Limb (tissue), 2 donors: ENCODE measurements at regions not wholly inside any gene's neighbourhood (a gene's known extent, or its start where the extent isn't known, plus 50 kb on each side); places are given as distances from the start of the nearest gene placed in this dataset.
"Not testable (repeated sequence)": the region's sequence is repeated elsewhere in the genome, so short reads cannot be mapped to it uniquely, and the experiment has no call there.

ENCODE experiments used
- DNase-seq, 2 donors: peaks; one replicate each; pipeline ENCODE4 v3.0.0-alpha.2; 2016; ENCODE audit errors: extremely low spot score in 2 of 2

DNA sequence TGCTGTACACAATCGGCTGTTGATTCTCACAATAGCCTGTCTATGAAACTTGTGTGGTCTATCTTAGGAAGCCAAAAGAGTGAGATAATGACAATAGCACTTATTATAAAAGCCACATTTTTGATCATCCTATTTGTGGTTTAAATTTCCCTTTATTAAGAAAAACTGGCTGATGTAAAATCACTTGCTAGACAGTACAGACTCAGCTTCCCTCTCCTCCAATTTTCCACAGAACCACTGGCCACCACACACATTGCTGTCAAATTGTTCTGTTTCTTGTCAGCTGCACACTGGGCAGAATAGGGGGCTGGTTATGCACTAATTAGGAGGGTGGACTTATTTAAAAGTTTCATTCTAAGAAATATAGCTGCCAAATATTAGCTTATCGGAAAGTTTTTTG lies 425.9 kb downstream of the EPHA3 start:
- no peak for DNase-seq

DNA sequence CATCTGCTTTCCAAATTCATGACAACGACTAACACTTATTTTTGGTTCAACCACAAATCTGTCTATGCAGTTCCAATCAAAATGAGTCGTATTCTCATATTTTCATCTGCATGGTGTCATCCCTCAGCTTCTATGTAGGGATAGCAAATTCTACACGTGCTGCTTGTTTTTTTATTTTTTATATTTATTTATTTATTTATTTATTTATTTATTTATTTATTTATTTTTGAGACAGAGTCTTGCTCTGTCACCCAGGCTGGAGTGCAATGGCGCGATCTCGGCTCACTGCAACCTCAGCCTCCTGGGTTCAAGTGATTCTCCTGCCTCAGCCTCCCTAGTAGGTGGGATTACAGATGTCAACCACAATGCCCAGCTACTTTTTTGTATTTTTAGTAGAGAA lies 447.2 kb downstream of the EPHA3 start:
- not testable (repeated sequence) for DNase-seq

DNA sequence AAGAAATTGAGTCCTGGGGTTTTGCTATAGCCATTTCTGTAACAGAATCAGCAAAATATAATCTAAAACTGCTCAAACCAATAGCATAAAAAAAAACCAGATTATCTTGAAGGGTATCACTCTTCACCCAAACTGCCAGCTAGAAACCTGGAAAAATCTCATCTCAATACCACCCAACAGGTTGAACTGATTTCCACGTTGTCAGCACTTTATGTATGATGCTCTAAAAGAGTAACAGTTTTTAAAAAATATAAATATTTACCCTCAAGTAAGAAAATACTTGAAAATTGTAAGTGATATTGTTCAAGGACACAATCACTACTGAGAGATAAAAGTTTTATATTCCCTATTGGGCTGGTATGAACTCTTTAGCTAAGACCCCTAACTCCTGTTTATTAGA lies 451.3 kb downstream of the EPHA3 start:
- no peak for DNase-seq

- DNase-seq = no peak
Observed at GRCh38 chr3:89560568-89560967, 453.1 kb downstream of the EPHA3 start.

GRCh38 chr3:89562373-89562772 lies 455.0 kb downstream of the EPHA3 start:
- no peak for DNase-seq

DNA sequence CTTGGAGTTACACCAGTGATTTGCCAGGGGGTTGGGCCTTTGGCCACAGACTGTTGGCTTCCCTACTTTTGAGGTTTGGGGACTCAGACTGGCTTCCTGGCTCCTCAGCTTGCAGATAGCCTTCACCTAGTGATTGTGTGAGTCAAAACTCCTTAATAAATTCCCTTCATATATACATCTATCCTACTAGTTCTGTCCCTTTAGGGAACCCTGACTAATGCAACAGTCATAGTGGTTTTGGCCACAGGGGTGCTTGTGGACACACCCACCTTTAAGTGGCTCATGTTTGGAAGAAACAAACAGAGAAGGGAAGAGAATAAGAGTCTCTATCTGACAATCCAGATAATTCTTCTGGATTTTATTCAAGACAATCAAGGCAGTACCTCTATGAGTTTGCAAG lies 457.7 kb downstream of the EPHA3 start:
- no peak for DNase-seq

- DNase-seq = no peak
Observed at GRCh38 chr3:89570465-89570864, 463.0 kb downstream of the EPHA3 start.

DNA sequence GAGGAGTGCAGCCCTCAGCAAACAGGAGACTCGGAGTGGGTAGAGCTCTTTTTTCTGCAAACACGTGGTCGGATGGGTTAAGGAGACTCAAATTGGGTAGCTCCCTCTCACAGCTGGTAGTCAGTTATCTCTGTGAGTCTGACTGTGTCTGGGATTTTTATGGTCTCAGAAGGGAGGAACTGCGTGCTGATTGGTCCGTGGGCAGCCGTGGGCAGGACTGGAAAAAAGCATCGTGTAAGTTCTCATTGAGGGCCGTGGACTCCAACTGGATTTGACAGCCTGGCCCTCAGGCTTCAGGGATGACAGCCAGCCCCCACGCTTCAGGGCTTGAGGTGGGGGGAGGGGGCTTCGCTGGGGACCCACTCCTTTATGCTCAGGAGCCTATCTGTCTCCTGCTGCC lies 463.9 kb downstream of the EPHA3 start:
- no peak for DNase-seq

DNA sequence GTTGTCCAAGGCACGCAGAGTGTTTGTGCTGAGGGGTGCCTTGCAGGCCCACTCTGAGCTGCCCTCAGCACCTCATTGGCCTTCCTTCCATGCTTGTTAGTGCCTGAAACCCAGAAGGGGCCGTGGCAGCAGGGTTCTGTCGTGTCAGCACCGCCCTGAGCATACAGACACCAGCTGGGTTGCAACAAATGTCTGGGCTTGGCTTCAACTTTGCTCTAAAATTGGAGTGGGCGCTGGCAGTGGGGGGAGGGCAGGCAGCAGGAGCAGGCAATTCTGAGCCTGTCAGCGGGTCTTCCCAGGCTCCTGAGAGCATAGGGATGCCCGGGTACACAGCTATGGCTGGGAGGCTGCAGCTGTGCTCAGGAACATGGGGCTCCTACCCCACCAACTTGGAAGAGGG lies 464.3 kb downstream of the EPHA3 start:
- DNase-seq = no peak

DNA sequence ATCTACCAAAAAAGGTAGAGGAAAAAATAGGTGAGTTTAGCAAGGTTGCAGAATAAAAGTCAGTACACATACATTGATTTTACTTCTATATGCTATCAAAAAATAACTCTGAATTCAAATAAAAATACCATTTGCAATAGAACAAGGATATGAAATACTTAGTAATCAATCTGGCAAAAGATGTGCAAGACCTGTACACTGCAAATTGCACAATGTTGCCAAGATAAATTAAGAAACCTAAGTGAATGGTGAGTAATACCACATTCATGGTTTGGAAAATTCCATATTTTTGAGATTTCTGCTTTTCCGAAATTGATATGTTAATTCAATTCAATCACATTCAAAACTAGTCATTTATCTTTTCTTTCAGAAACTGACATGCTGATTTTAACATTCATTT lies 464.8 kb downstream of the EPHA3 start:
- no peak for DNase-seq

DNA sequence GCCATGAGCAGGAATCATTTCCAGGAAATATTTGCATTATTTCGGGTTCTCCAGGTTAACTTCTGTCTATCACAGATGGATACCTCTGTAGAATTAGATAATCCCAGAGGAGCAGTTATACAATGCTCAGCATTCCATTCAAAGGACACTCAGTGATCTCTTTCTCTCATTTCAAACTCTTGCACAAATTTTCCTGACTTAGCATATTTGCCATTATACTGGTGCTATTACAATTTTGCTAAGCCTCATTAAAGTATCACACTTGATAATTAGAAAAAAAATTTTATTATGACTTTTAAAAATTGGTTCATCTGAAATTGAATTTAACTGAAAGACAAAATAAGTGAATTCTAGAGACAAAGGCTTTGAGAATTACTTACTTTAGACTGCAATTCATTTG lies 469.0 kb downstream of the EPHA3 start:
- DNase-seq = no peak

- DNase-seq = no peak
Observed at GRCh38 chr3:89577637-89578530, 470.5 kb downstream of the EPHA3 start.

DNA sequence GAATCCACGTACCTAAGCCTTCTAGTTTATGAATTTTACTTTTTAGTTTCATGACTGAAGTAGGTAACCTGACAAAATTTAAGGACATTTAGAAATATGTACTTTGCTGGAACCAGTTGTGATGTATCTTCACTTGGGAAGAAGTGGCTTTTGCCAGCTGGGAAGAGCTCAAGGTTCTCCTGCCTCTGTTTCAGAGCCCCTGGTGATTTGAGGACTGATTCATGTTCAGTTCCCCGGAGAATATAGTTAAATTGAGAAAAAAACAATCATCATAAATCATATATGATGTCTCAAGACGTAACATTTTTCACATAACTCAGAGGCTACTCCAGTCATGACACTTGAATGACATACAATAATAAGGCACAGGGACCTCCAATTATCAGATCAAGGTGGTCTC lies 473.4 kb downstream of the EPHA3 start:
- DNase-seq = no peak

DNA sequence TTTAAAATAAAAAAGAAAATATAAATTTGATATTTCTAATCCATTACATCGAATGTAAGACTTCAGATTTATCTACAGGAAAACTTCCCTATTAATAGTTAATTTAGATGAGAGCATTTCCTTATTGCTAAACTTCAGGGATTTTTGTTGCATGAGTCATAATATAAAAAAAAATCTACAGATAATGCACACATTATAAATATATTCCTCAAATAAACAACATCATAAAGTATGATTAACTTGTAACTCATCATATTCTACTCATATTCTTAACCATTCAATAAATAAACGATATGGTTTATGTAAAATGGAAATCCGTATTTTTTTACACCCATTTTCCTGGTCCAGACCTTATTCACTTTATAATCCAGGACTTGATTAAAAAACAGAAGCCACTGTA lies 477.0 kb downstream of the EPHA3 start:
- no peak for DNase-seq

DNA sequence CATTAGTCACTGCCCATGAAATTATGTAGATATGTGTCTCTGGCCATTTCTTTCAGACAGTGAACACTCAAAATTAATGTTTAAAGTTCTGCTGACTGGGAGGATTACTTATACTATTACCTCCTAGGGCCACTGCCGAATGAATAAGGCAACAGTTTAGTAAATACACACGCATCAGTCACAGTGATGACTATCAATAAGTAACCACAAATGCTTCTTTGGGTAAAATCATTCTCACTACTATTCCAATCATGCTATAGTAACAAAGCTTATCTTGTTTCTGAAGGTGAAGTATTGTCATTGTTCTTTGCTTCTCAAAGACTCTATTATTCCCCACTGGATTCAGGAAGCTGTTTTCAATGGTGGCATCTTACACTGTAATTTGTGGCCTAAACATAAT lies 478.8 kb downstream of the EPHA3 start:
- DNase-seq = no peak

GRCh38 chr3:89586676-89587075 lies 479.3 kb downstream of the EPHA3 start:
- no peak for DNase-seq

- no peak for DNase-seq
Observed at GRCh38 chr3:89606151-89606550, 498.7 kb downstream of the EPHA3 start.

GRCh38 chr3:89612027-89612426 lies 504.6 kb downstream of the EPHA3 start:
- no peak for DNase-seq

DNA sequence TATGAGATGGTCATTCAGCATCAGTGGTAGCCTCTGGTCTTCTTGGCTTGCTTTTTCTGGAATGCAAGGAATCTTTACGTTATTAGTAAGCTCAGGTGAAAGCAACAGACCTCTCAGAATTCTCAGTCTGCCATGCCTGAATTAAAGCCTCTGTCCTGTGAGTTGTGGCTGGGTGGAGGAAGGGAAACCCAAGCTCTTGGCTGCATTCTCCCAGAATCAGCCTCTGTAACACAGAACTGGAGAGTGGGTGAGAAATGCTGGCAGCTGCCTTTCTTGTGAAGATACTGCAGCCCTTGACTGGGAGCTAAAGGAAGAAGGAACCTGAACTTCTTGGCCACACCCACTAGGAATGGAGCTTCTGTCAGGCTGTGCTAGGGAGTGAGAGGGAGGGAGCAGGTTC lies 505.8 kb downstream of the EPHA3 start:
- DNase-seq = no peak

GRCh38 chr3:89617706-89618105 lies 510.3 kb downstream of the EPHA3 start:
- no peak for DNase-seq

DNA sequence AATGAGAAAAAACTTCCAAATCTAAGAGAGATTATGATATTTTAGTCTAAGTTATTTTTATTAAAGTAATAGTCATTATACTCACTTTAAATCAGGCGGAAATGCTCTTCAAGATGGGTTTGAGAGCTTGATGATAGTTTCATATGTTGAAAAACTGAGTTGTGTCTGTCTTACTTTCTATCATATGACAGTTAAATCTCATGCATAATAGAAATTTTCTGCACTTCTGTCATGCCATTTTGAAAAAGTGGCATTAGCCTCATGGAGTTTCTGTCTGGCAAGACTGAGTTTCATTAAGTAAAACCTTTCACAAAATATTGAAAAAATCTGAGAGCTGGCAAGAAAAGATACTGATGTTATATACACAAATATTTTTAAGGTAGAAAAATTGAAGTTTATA lies 511.8 kb downstream of the EPHA3 start:
- no peak for DNase-seq

GRCh38 chr3:89622063-89622700 lies 514.8 kb downstream of the EPHA3 start:
- no peak for DNase-seq

DNA sequence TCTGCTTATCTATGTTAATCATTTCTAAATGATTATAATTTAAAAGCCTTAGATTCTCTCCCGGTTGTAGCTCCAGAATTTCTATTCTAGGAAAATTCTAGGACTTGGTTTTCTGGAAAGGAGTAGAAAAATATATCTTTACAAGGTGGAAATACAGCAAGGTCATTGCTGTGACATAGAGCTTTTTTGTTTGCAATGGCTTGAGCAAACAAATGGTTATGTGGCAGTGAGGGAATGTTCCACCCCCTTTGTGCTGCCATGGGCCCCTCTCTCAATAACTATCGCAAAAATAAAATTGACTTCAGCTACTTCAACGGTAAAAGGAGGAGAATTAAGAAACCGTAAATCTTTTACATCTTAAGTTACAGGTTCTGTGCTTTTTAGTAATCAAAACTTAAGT lies 517.1 kb downstream of the EPHA3 start:
- DNase-seq = no peak
